CD14-positive monocyte (primary cell): ENCODE measurements at regions not wholly inside any gene's neighbourhood (a gene's known extent, or its start where the extent isn't known, plus 50 kb on each side); places are given as distances from the start of the nearest gene placed in this dataset.

Source experiments
- DNase-seq, 3 donors: peaks; one replicate each; pipeline ENCODE4 v3.0.0-alpha.2; 2011 to 2022
- H2AFZ ChIP-seq: 2 replicates; pipeline ENCODE4 v1.6.0; 2012; ENCODE audit warnings: mild to moderate bottlenecking, low read depth, low read length, inconsistent platforms; ENCODE audit not compliant: insufficient read depth, poor library complexity, severe bottlenecking
- H3K27ac ChIP-seq, 2 donors: 1 replicate in 1 of 2; 2 replicates in 1 of 2; pipeline ENCODE4 v1.5.1; 2012 to 2013; ENCODE audit warnings: low read length in 2 of 2, control low read depth in 1 of 2, inconsistent platforms in 1 of 2, low read depth in 1 of 2, mild to moderate bottlenecking in 1 of 2
- H3K27me3 ChIP-seq, 2 donors: one replicate each; pipeline versions ENCODE4 v1.6.0 to v1.6.1; 2011 to 2013; ENCODE audit warnings: low read length in 2 of 2; ENCODE audit not compliant: control insufficient read depth in 2 of 2, insufficient read depth in 2 of 2
- H3K36me3 ChIP-seq, 2 donors: replicated peaks in 1 of 2; 1 replicate in 1 of 2; 2 replicates in 1 of 2; pipeline versions ENCODE4 v1.5.1 to v1.6.1; 2012 to 2013; ENCODE audit warnings: low read length in 2 of 2, control low read depth in 1 of 2, inconsistent platforms in 1 of 2, mild to moderate bottlenecking in 1 of 2; ENCODE audit not compliant: insufficient read depth in 2 of 2, control insufficient read depth in 1 of 2
- H3K4me1 ChIP-seq, 2 donors: 1 replicate in 1 of 2; 2 replicates in 1 of 2; pipeline versions ENCODE4 v1.5.1 to v1.6.1; 2012 to 2013; ENCODE audit warnings: low read length in 2 of 2, control low read depth in 1 of 2, inconsistent platforms in 1 of 2, mild to moderate bottlenecking in 1 of 2, moderate library complexity in 1 of 2; ENCODE audit not compliant: insufficient read depth in 2 of 2, control insufficient read depth in 1 of 2
- H3K4me2 ChIP-seq: replicated peaks from 2 replicates; pipeline ENCODE3; 2012; ENCODE audit warnings: low read length, moderate library complexity, mild to moderate bottlenecking; ENCODE audit not compliant: poor library complexity, severe bottlenecking; ENCODE audit errors: extremely low read depth
- H3K4me3 ChIP-seq, 3 experiments: fragments of 200-600 bp in 1 of 3; sonication (generic) in 1 of 3; replicated peaks in 1 of 3; 1 replicate in 2 of 3; 2 replicates in 1 of 3; pipeline ENCODE4 v1.5.1; 2011 to 2013; ENCODE audit warnings: low read length in 3 of 3, mild to moderate bottlenecking in 3 of 3, control low read depth in 2 of 3, low read depth in 2 of 3, inconsistent platforms in 1 of 3, moderate library complexity in 1 of 3
- H3K79me2 ChIP-seq: 2 replicates; pipeline ENCODE4 v1.6.0; 2012; ENCODE audit warnings: mild to moderate bottlenecking, control low read depth, inconsistent platforms, low read length, moderate library complexity; ENCODE audit not compliant: insufficient read depth
- H3K9ac ChIP-seq: 2 replicates; pipeline ENCODE4 v1.6.0; 2017; ENCODE audit warnings: low read length, mild to moderate bottlenecking; ENCODE audit not compliant: insufficient read depth, poor library complexity, severe bottlenecking
- H3K9me3 ChIP-seq, 2 donors: replicated peaks in 1 of 2; 1 replicate in 1 of 2; 2 replicates in 1 of 2; pipeline versions ENCODE4 v1.5.1 to v1.6.1; 2012 to 2013; ENCODE audit warnings: low read length in 2 of 2, control low read depth in 1 of 2; ENCODE audit not compliant: control insufficient read depth in 1 of 2, insufficient read depth in 1 of 2
- H4K20me1 ChIP-seq: 2 replicates; pipeline ENCODE4 v1.6.0; 2012; ENCODE audit warnings: mild to moderate bottlenecking, low read length, control low read depth, moderate library complexity; ENCODE audit not compliant: insufficient read depth
- H3K27ac Mint-ChIP-seq, 7 donors: one replicate each; pipeline ENCODE4 v1.8.0; 2020; ENCODE audit warnings: mild to moderate bottlenecking in 7 of 7, mixed read lengths in 7 of 7, moderate library complexity in 6 of 7, inconsistent platforms in 2 of 7
- H3K27me3 Mint-ChIP-seq, 3 donors: one replicate each; pipeline ENCODE4 v1.8.0; 2021 to 2022; ENCODE audit warnings: low read depth in 3 of 3, mild to moderate bottlenecking in 3 of 3, mixed read lengths in 3 of 3, moderate library complexity in 3 of 3, inconsistent platforms in 1 of 3
- H3K36me3 Mint-ChIP-seq, 2 donors: one replicate each; pipeline ENCODE4 v1.8.0; 2020; ENCODE audit warnings: mixed read lengths in 2 of 2, inconsistent platforms in 1 of 2, mild to moderate bottlenecking in 1 of 2
- H3K4me1 Mint-ChIP-seq: one replicate; pipeline ENCODE4 v1.8.0; 2020; ENCODE audit warnings: mild to moderate bottlenecking, mixed read lengths
- H3K4me3 Mint-ChIP-seq, 2 donors: one replicate each; pipeline ENCODE4 v1.8.0; 2020; ENCODE audit warnings: mild to moderate bottlenecking in 2 of 2, mixed read lengths in 2 of 2, moderate library complexity in 1 of 2
- H3K9me3 Mint-ChIP-seq, 7 donors: one replicate each; pipeline ENCODE4 v1.8.0; 2020 to 2022; ENCODE audit warnings: mixed read lengths in 7 of 7, mild to moderate bottlenecking in 6 of 7, moderate library complexity in 6 of 7, inconsistent platforms in 2 of 7
- WGBS: methylation state at CpG from one replicate; pipeline ENCODE4 v1.1.5; 2013; ENCODE audit warnings: missing lambda C conversion rate; ENCODE audit not compliant: insufficient coverage; 5-methylcytosine and 5-hydroxymethylcytosine counted together
- intact Hi-C, 2 donors: fragments of 100-400 bp; cut with micrococcal nuclease; formaldehyde crosslinking; loops; one replicate each; pipeline versions ENCODE4 v1.15.0 to v1.15.1; 2023
- TF ChIP-seq, protein P1 (sequence below): fragments of 200-600 bp; IDR thresholded peaks from one replicate; pipeline ENCODE4 v1.8.0; 2022; ENCODE audit warnings: antibody characterized with exemption, mild to moderate bottlenecking

GRCh38 chr1:193565971-193566577 is 379.7 kb upstream of the B3GALT2 start:
- Histone ChIP-seq H2AFZ (no peak overlapping the region), H3K9ac (no peak overlapping the region), H3K9me3 (no peaks in the 10 kb centered on the region), H4K20me1 (no peaks in the 10 kb centered on the region), H3K4me3 (no peak overlapping the region), H3K4me1 (peaks cover 24 to 30% of the 10 kb centered on the region in 2 donors), H3K27ac (no peak overlapping the region), H3K27me3 (no peaks in the 10 kb centered on the region), H3K36me3 (no peaks in the 10 kb centered on the region), H3K4me2 (no peak overlapping the region), H3K79me2 (no peaks in the 10 kb centered on the region)
- intact Hi-C loops, result no loop called here
- no peak for DNase-seq
- H3K9me3 Mint-ChIP-seq, result peaks cover 0 to 3% (median 0%) of the 10 kb centered on the region in 7 donors
- no peak overlapping the region for H3K4me3 Mint-ChIP-seq
- no peak overlapping the region for H3K27ac Mint-ChIP-seq
- no CpG with 5 or more reads among the region's 2 CpGs for WGBS
- H3K36me3 Mint-ChIP-seq, result no peaks in the 10 kb centered on the region
- peaks cover 0 to 1% (median 0%) of the 10 kb centered on the region in 3 donors for H3K27me3 Mint-ChIP-seq
- H3K4me1 Mint-ChIP-seq, result peaks cover 30% of the 10 kb centered on the region
- TF ChIP-seq, protein P1, sequence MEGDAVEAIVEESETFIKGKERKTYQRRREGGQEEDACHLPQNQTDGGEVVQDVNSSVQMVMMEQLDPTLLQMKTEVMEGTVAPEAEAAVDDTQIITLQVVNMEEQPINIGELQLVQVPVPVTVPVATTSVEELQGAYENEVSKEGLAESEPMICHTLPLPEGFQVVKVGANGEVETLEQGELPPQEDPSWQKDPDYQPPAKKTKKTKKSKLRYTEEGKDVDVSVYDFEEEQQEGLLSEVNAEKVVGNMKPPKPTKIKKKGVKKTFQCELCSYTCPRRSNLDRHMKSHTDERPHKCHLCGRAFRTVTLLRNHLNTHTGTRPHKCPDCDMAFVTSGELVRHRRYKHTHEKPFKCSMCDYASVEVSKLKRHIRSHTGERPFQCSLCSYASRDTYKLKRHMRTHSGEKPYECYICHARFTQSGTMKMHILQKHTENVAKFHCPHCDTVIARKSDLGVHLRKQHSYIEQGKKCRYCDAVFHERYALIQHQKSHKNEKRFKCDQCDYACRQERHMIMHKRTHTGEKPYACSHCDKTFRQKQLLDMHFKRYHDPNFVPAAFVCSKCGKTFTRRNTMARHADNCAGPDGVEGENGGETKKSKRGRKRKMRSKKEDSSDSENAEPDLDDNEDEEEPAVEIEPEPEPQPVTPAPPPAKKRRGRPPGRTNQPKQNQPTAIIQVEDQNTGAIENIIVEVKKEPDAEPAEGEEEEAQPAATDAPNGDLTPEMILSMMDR, result no peak

- H3K4me3 Mint-ChIP-seq, result no peak overlapping the region
- Histone ChIP-seq H3K27ac (no peak overlapping the region), H3K9me3 (no peaks in the 10 kb centered on the region), H3K4me3 (no peak overlapping the region), H4K20me1 (no peaks in the 10 kb centered on the region), H3K4me2 (no peak overlapping the region), H3K4me1 (peaks cover 20 to 27% of the 10 kb centered on the region in 2 donors), H3K36me3 (no peaks in the 10 kb centered on the region), H3K27me3 (no peaks in the 10 kb centered on the region), H3K79me2 (no peaks in the 10 kb centered on the region), H3K9ac (no peak overlapping the region), H2AFZ (no peak overlapping the region)
- peaks cover 27% of the 10 kb centered on the region for H3K4me1 Mint-ChIP-seq
- no peak overlapping the region for H3K27ac Mint-ChIP-seq
- TF ChIP-seq, protein P1, result no peak
- 60% methylated on average over 1 of the region's 2 CpGs for WGBS
- intact Hi-C loops, result no loop called here
- no peaks in the 10 kb centered on the region for H3K36me3 Mint-ChIP-seq
- H3K9me3 Mint-ChIP-seq, result peaks cover 0 to under 1% (median 0%) of the 10 kb centered on the region in 7 donors
- H3K27me3 Mint-ChIP-seq, result no peaks in the 10 kb centered on the region
- DNase-seq, result no peak
These were observed 375.7 kb upstream of the B3GALT2 start for GRCh38 chr1:193562121-193562520.
